HepG2 (cell line): ENCODE measurements at regions not wholly inside any gene's neighbourhood (a gene's known extent, or its start where the extent isn't known, plus 50 kb on each side); places are given as distances from the start of the nearest gene placed in this dataset.

Experiments
- ATAC-seq: fragments of 200-7000 bp; cut with Tn5 transposase; 3 replicates; pipeline ENCODE4 v1.9.1; 2020; ENCODE audit warnings: mild to moderate bottlenecking, moderate library complexity
- BruUV-seq: library from RNA; stranded (reverse); fragments of 400-500 nt; replicated peaks from 2 replicates; lab custom pipeline; 2021; lab: Mats Ljungman, UMichigan
- CTCF ChIA-PET: fragments of 300-600 bp; formaldehyde crosslinking; extraction: SDS; loops from one replicate; lab custom pipeline; 2021; ENCODE audit warnings: low total read pairs, inconsistent platforms, low intra/inter-chr PET ratio; lab: Yijun Ruan, JAX
- POLR2A ChIA-PET: fragments of 350-600 bp; sonication (Branson Sonifier 250); formaldehyde crosslinking; loops from one replicate; lab custom pipeline; 2020; ENCODE audit warnings: antibody characterized with exemption, inconsistent platforms; lab: Yijun Ruan, JAX
- DNase-seq: peaks from one replicate; pipeline ENCODE4 v3.0.0-alpha.2; 2015; ENCODE audit warnings: low spot score
- FAIRE-seq: peaks from 3 replicates; lab custom pipeline; 2011; peaks lifted over from hg19 to GRCh38; lab: Jason Lieb, UNC
- H2AFZ ChIP-seq: one replicate; pipeline ENCODE4 v1.6.1; 2011; ENCODE audit warnings: low read length, inconsistent platforms
- H3K27ac ChIP-seq: fragments of 300-600 bp; 3 replicates; pipeline ENCODE4 v1.8.0; 2011; ENCODE audit warnings: mixed run types, mild to moderate bottlenecking, mixed read lengths, low read length, inconsistent platforms; ENCODE audit not compliant: insufficient read depth; ENCODE audit errors: extremely low read length
- H3K27me3 ChIP-seq, 2 experiments: fragments of 200-600 bp in 1 of 2; 2 replicates in 1 of 2; 3 replicates in 1 of 2; pipeline versions ENCODE4 v1.6.0 to v1.8.0; 2011; ENCODE audit warnings: low read length in 2 of 2, mild to moderate bottlenecking in 2 of 2, moderate library complexity in 2 of 2, inconsistent platforms in 1 of 2; ENCODE audit not compliant: insufficient read depth in 2 of 2, control insufficient read depth in 1 of 2
- H3K36me3 ChIP-seq, 2 experiments: fragments of 200-600 bp in 1 of 2; replicated peaks in 1 of 2; 2 replicates in 1 of 2; 3 replicates in 1 of 2; pipeline versions ENCODE4 v1.5.1 to v1.8.0; 2011; ENCODE audit warnings: low read length in 2 of 2, inconsistent platforms in 1 of 2; ENCODE audit not compliant: insufficient read depth in 2 of 2, control insufficient read depth in 1 of 2
- H3K4me1 ChIP-seq: 2 replicates; pipeline ENCODE4 v1.5.1; 2012; ENCODE audit warnings: low read length, inconsistent platforms; ENCODE audit not compliant: insufficient read depth
- H3K4me2 ChIP-seq: 2 replicates; pipeline ENCODE4 v1.6.0; 2011; ENCODE audit warnings: low read depth, low read length, inconsistent platforms
- H3K4me3 ChIP-seq, 3 experiments: fragments of 200-600 bp in 1 of 3; sonication (generic), shearing (Covaris generic) in 1 of 3; replicated peaks in 1 of 3; 2 replicates each; pipeline ENCODE4 v1.5.1; 2011 to 2016; ENCODE audit warnings: low read length in 3 of 3, inconsistent platforms in 2 of 3, low read depth in 2 of 3, mild to moderate bottlenecking in 2 of 3, control low read depth in 1 of 3, mixed read lengths in 1 of 3; ENCODE audit not compliant: insufficient read depth in 1 of 3
- H3K79me2 ChIP-seq: one replicate; pipeline ENCODE4 v1.6.1; 2011; ENCODE audit warnings: low read length, inconsistent platforms; ENCODE audit not compliant: insufficient read depth
- H3K9ac ChIP-seq: 2 replicates; pipeline ENCODE4 v1.6.0; 2011; ENCODE audit warnings: mild to moderate bottlenecking, low read depth, low read length, inconsistent platforms; ENCODE audit not compliant: insufficient read depth
- H3K9me3 ChIP-seq: 2 replicates; pipeline ENCODE4 v1.5.1; 2012; ENCODE audit warnings: mild to moderate bottlenecking, low read length
- H4K20me1 ChIP-seq: 2 replicates; pipeline ENCODE4 v1.6.0; 2011; ENCODE audit warnings: inconsistent platforms, mild to moderate bottlenecking, low read length, moderate library complexity; ENCODE audit not compliant: insufficient read depth
- CHD4 ChIP-seq: fragments of 200-600 bp; sonication (generic); IDR thresholded peaks from 2 replicates; pipeline ENCODE4 v1.7.0; 2017; ENCODE audit warnings: mild to moderate bottlenecking, low read length, borderline replicate concordance
- DMAP1 ChIP-seq: IDR thresholded peaks from 2 replicates; pipeline ENCODE4 v1.6.1; 2016
- WGBS: methylation state at CpG from one replicate; pipeline ENCODE4 v1.1.6; 2017; ENCODE audit warnings: low lambda C conversion rate; 5-methylcytosine and 5-hydroxymethylcytosine counted together
- in situ Hi-C: cut with HindIII; loops from 2 replicates; pipeline ENCODE4 v1.10.0; 2017; ENCODE audit warnings: low pct_unique_long_range_greater_than_20kb; ENCODE audit not compliant: extremely low pct_ligation_motif_present
- intact Hi-C: fragments of 100-400 bp; cut with micrococcal nuclease; formaldehyde crosslinking; loops from one replicate; pipeline ENCODE4 v1.10.0; 2022; ENCODE audit not compliant: unreplicated experiment
- TF ChIP-seq, protein P1 (sequence below): IDR thresholded peaks from 2 replicates; pipeline ENCODE4 v1.6.1; 2016; ENCODE audit warnings: low read depth, missing genetic modification reagents, missing compliant biosample characterization

DNA sequence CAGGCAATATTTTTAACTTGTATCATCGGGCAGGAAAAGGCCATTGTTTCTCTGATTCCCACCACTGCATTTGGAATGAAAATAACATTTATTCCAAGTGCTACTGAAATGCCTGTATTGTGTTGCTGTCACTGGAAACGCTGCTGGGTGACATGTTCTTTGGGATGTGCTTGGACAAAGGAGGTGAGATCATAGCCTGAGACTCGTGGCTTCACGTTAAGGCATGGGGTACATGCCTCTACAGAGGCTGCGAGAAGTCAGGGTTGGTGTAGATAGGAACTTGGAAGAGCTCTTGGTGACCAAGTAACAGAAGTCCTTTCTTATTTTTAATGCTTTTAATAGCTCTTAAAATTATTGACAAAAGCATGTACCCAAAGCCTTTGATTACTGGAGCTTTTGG is 58.8 kb upstream of the MAF start:
- CTCF ChIA-PET, result no interaction called here
- FAIRE-seq, result no peak
- in situ Hi-C loops, result no loop called here
- TF ChIP-seq DMAP1 (CRISPR knock-in tag) (no peak), CHD4 (no peak)
- TF ChIP-seq, protein P1, sequence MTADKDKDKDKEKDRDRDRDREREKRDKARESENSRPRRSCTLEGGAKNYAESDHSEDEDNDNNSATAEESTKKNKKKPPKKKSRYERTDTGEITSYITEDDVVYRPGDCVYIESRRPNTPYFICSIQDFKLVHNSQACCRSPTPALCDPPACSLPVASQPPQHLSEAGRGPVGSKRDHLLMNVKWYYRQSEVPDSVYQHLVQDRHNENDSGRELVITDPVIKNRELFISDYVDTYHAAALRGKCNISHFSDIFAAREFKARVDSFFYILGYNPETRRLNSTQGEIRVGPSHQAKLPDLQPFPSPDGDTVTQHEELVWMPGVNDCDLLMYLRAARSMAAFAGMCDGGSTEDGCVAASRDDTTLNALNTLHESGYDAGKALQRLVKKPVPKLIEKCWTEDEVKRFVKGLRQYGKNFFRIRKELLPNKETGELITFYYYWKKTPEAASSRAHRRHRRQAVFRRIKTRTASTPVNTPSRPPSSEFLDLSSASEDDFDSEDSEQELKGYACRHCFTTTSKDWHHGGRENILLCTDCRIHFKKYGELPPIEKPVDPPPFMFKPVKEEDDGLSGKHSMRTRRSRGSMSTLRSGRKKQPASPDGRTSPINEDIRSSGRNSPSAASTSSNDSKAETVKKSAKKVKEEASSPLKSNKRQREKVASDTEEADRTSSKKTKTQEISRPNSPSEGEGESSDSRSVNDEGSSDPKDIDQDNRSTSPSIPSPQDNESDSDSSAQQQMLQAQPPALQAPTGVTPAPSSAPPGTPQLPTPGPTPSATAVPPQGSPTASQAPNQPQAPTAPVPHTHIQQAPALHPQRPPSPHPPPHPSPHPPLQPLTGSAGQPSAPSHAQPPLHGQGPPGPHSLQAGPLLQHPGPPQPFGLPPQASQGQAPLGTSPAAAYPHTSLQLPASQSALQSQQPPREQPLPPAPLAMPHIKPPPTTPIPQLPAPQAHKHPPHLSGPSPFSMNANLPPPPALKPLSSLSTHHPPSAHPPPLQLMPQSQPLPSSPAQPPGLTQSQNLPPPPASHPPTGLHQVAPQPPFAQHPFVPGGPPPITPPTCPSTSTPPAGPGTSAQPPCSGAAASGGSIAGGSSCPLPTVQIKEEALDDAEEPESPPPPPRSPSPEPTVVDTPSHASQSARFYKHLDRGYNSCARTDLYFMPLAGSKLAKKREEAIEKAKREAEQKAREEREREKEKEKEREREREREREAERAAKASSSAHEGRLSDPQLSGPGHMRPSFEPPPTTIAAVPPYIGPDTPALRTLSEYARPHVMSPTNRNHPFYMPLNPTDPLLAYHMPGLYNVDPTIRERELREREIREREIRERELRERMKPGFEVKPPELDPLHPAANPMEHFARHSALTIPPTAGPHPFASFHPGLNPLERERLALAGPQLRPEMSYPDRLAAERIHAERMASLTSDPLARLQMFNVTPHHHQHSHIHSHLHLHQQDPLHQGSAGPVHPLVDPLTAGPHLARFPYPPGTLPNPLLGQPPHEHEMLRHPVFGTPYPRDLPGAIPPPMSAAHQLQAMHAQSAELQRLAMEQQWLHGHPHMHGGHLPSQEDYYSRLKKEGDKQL (CRISPR knock-in tag), result no peak
- POLR2A ChIA-PET, result interaction anchor here (0.6 kb wide), 1 partner anchor 27 kb away, joined by 3 read pairs; no protein-coding TSS in a partner anchor
- Histone ChIP-seq H3K9me3 (peaks cover 31% of the 10 kb centered on the region; the same call in 1 of the 2 replicates), H4K20me1 (no peaks in the 10 kb centered on the region), H3K4me3 (no peak overlapping the region), H3K79me2 (no peaks in the 10 kb centered on the region), H3K9ac (no peak overlapping the region), H3K27me3 (no peaks in the 10 kb centered on the region), H3K4me1 (no peaks in the 10 kb centered on the region), H3K36me3 (no peaks in the 10 kb centered on the region), H2AFZ (no peak overlapping the region), H3K27ac (no peak overlapping the region), H3K4me2 (no peak overlapping the region)
- intact Hi-C loops, result no loop called here
- DNase-seq, result no peak
- no TSS peak for BruUV-seq
- 28% methylated on average over 5 of the region's 5 CpGs for WGBS
- ATAC-seq, result no peak
